Heart right ventricle (tissue), 16 donors: ENCODE measurements at regions not wholly inside any gene's neighbourhood (a gene's known extent, or its start where the extent isn't known, plus 50 kb on each side); places are given as distances from the start of the nearest gene placed in this dataset.

Experiments used
- ATAC-seq, 8 donors: fragments of 200-7000 bp; cut with Tn5 transposase; one replicate each; pipeline ENCODE4 v1.9.1; 2020; ENCODE audit warnings: mild to moderate bottlenecking in 8 of 8, moderate library complexity in 8 of 8, moderate number of reproducible peaks in 1 of 8
- DNase-seq, 2 donors: peaks; one replicate each; pipeline ENCODE4 v3.0.0-alpha.2; 2020
- H3K27ac ChIP-seq, 10 donors: fragments of 200-600 bp; sonication (generic) in 2 of 10; one replicate each; pipeline versions ENCODE4 v1.5.0 to v1.8.0; 2020 to 2022; ENCODE audit warnings: mild to moderate bottlenecking in 3 of 10
- H3K27me3 ChIP-seq, 7 donors: fragments of 200-600 bp; one replicate each; pipeline ENCODE4 v1.8.0; 2021 to 2022; ENCODE audit warnings: mild to moderate bottlenecking in 2 of 7
- H3K36me3 ChIP-seq, 9 donors: fragments of 200-600 bp; sonication (generic) in 1 of 9; one replicate each; pipeline versions ENCODE4 v1.5.0 to v1.8.0; 2020 to 2022; ENCODE audit warnings: mild to moderate bottlenecking in 2 of 9
- H3K4me1 ChIP-seq, 9 donors: fragments of 200-600 bp; sonication (generic) in 1 of 9; one replicate each; pipeline versions ENCODE4 v1.5.0 to v1.8.0; 2020 to 2022; ENCODE audit warnings: mild to moderate bottlenecking in 4 of 9
- H3K4me3 ChIP-seq, 10 donors: fragments of 200-600 bp; sonication (generic) in 2 of 10; one replicate each; pipeline versions ENCODE4 v1.5.0 to v1.8.0; 2020 to 2022; ENCODE audit warnings: mild to moderate bottlenecking in 7 of 10, moderate library complexity in 2 of 10
- H3K9me3 ChIP-seq, 11 donors: fragments of 200-600 bp in 10 of 11; sonication (generic) in 2 of 11; one replicate each; pipeline versions ENCODE4 v1.5.0 to v1.8.0; 2013 to 2022; ENCODE audit warnings: mild to moderate bottlenecking in 2 of 11, control low read depth in 1 of 11, moderate library complexity in 1 of 11
- CTCF ChIP-seq, 9 donors: fragments of 200-600 bp; sonication (generic) in 2 of 9; IDR thresholded peaks; one replicate each; pipeline versions ENCODE4 v1.5.0 to v1.8.0; 2021 to 2022; ENCODE audit warnings: antibody characterized with exemption in 9 of 9, mild to moderate bottlenecking in 5 of 9, moderate library complexity in 1 of 9
- WGBS, 2 donors: extraction: QIAGEN DNeasy Blood & Tissue Kit; methylation state at CpG; one replicate each; pipeline ENCODE4 v1.1.7; 2013; ENCODE audit warnings: inconsistent platforms in 1 of 2; 5-methylcytosine and 5-hydroxymethylcytosine counted together
- intact Hi-C, 10 donors: fragments of 100-400 bp; cut with DNase I; formaldehyde crosslinking; loops; one replicate each; pipeline versions ENCODE4 v1.11.1 to v1.14.2; 2022
- donor health status: Arrhythmogenic right ventricular cardiomyopathy.
- donor health status: ischemic (EF 13 %, LVEDD 7.1; RV severe dilation, severe dysfunction).
- donor health status: healthy with polysubstance abuse.
- donor health status: DM: no; HTN: yes; CAD: no.
- donor health status: DM: no; HTN: no; CAD: no.
- donor health status: ischemic (EF 25% LVEDD 6.9; RV normal size, moderate dysfunction).
- donor health status: ischemic (EF 25% LVEDD 5.7; RV mildly dilated, moderate dysfunction).
- donor health status: healthy.
- donor health status: DM: yes; HTN: yes; CAD: no.
- donor health status: Ischemic cardiomyopathy.
- donor health status: ischemic (EF 35%, LVEDD 5.7; RV mildly dilated, moderate dysfunction).
- donor health status: nonischemic (EF 11% LVEDD 7.7; RV severe dilation, severe dysfunction).
- donor health status: DM: yes; HTN: yes; CAD: no.
- donor health status: PGD.
- donor health status: ischemic (EF 29% LVEDD 5.4; RV normal size, mild dysfunction).
- donor health status: nonischemic (EF 23%, LVEDD 6.1; RV moderate dilation, normal function).

GRCh38 chr16:49011901-49012300, 269.7 kb downstream of the CBLN1 start:
- peak overlapping the region in 2 of 10 donors; percentile 14 to 43 for H3K27ac ChIP-seq
- H3K36me3 ChIP-seq = no peaks in the 10 kb centered on the region
- no peaks in the 10 kb centered on the region for H3K27me3 ChIP-seq
- no peaks in the 10 kb centered on the region for H3K9me3 ChIP-seq
- TF ChIP-seq CTCF (IDR thresholded peaks at IDR 0.05) = no peak
- H3K4me1 ChIP-seq = peaks cover 0 to 27% (median 10%) of the 10 kb centered on the region in 9 donors
- 37 to 53% methylated on average over 2 of the region's 2 CpGs for WGBS, 2 donors
- no peak for DNase-seq
- no peak for ATAC-seq
- no peak overlapping the region for H3K4me3 ChIP-seq
- intact Hi-C loops = loop anchor here in 1 of 10 donors (5.0 kb wide), 1 partner anchor 100 kb away; no protein-coding TSS in a partner anchor

GRCh38 chr16:49010879-49011278, 270.8 kb downstream of the CBLN1 start:
- Histone ChIP-seq H3K9me3 (no peaks in the 10 kb centered on the region), H3K4me3 (no peak overlapping the region), H3K4me1 (peaks cover 0 to 27% (median 10%) of the 10 kb centered on the region in 9 donors), H3K27me3 (no peaks in the 10 kb centered on the region), H3K27ac (peak overlapping the region in 4 of 10 donors; percentile 30 to 75 (median 43)), H3K36me3 (no peaks in the 10 kb centered on the region)
- DNase-seq (no peak), ATAC-seq (no peak)
- 77 to 78% methylated on average over 7 of the region's 7 CpGs for WGBS, 2 donors
- no peak for TF ChIP-seq CTCF (IDR thresholded peaks at IDR 0.05)
- intact Hi-C loops = loop anchor here in 1 of 10 donors (5.0 kb wide), 1 partner anchor 101 kb away; no protein-coding TSS in a partner anchor

- ATAC-seq (peak in 4 of 8 donors; percentile 29 to 47 (median 40)), DNase-seq (peak in 1 of 2 donors; percentile 35)
- Histone ChIP-seq H3K4me3 (no peak overlapping the region), H3K27ac (peak overlapping the region in 5 of 10 donors; percentile 30 to 75 (median 42)), H3K4me1 (peaks cover 0 to 27% (median 10%) of the 10 kb centered on the region in 9 donors), H3K36me3 (no peaks in the 10 kb centered on the region), H3K9me3 (no peaks in the 10 kb centered on the region), H3K27me3 (no peaks in the 10 kb centered on the region)
- no peak for TF ChIP-seq CTCF (IDR thresholded peaks at IDR 0.05)
- 51 to 61% methylated on average over 8 of the region's 8 CpGs for WGBS, 2 donors
- intact Hi-C loops = loop anchor here in 1 of 10 donors (5.0 kb wide), 1 partner anchor 102 kb away; no protein-coding TSS in a partner anchor
Observed at GRCh38 chr16:49010396-49010795, 271.2 kb downstream of the CBLN1 start.

GRCh38 chr16:49009204-49009603, 272.4 kb downstream of the CBLN1 start:
- Histone ChIP-seq H3K4me3 (no peak overlapping the region), H3K27me3 (no peaks in the 10 kb centered on the region), H3K9me3 (no peaks in the 10 kb centered on the region), H3K36me3 (no peaks in the 10 kb centered on the region), H3K4me1 (peaks cover 0 to 27% (median 10%) of the 10 kb centered on the region in 9 donors), H3K27ac (peak overlapping the region in 4 of 10 donors; percentile 31 to 58 (median 38))
- WGBS, 2 donors = 94% methylated on average over 1 of the region's 1 CpG
- ATAC-seq (no peak), DNase-seq (no peak)
- intact Hi-C loops = no loop called here
- TF ChIP-seq CTCF (IDR thresholded peaks at IDR 0.05) = no peak
